NCI-H460 (cell line): ENCODE measurements at regions not wholly inside any gene's neighbourhood (a gene's known extent, or its start where the extent isn't known, plus 50 kb on each side); places are given as distances from the start of the nearest gene placed in this dataset.

Source experiments
- DNase-seq: peaks from one replicate; pipeline ENCODE4 v3.0.0-alpha.2; 2016; ENCODE audit warnings: low read depth; ENCODE audit errors: extremely low read depth

GRCh38 chrX:17932781-17933180, 71.7 kb upstream of the RAI2 start:
- no peak for DNase-seq

GRCh38 chrX:17931855-17932254, 70.8 kb upstream of the RAI2 start:
- DNase-seq, result no peak

- no peak for DNase-seq
Measured at GRCh38 chrX:17930850-17931249, 69.8 kb upstream of the RAI2 start.

- no peak for DNase-seq
Measured at GRCh38 chrX:17923546-17923945, 62.4 kb upstream of the RAI2 start.

- no peak for DNase-seq
Measured at GRCh38 chrX:17922303-17922702, 61.2 kb upstream of the RAI2 start.

- DNase-seq, result no peak
Measured at GRCh38 chrX:17919896-17920446, 58.9 kb upstream of the RAI2 start.

- DNase-seq, result no peak
Measured at GRCh38 chrX:17917945-17918577, 57.0 kb upstream of the RAI2 start.

GRCh38 chrX:17913801-17914200, 52.7 kb upstream of the RAI2 start:
- no peak for DNase-seq
